Lower leg skin (tissue), 3 donors: ENCODE measurements at regions not wholly inside any gene's neighbourhood (a gene's known extent, or its start where the extent isn't known, plus 50 kb on each side); places are given as distances from the start of the nearest gene placed in this dataset.
"Not testable (repeated sequence)": the region's sequence is repeated elsewhere in the genome, so short reads cannot be mapped to it uniquely, and the experiment has no call there.

Experiments
- CTCF ChIP-seq, 3 donors: fragments of 450-650 bp; IDR thresholded peaks; one replicate each; pipeline ENCODE4 v1.5.1; 2016; ENCODE audit warnings: antibody characterized with exemption in 3 of 3, mild to moderate bottlenecking in 3 of 3, moderate library complexity in 2 of 3
- POLR2A ChIP-seq, 2 donors: fragments of 450-650 bp; IDR thresholded peaks; one replicate each; pipeline ENCODE4 v1.6.1; 2016 to 2017; ENCODE audit warnings: antibody characterized with exemption in 2 of 2, mild to moderate bottlenecking in 1 of 2, moderate library complexity in 1 of 2

GRCh38 chr12:47470349-47470748 is 235.5 kb downstream of the RPAP3 start:
- TF ChIP-seq CTCF, POLR2A (IDR thresholded peaks at IDR 0.05): not testable (repeated sequence)
